HUES6 (cell line): ENCODE measurements at regions not wholly inside any gene's neighbourhood (a gene's known extent, or its start where the extent isn't known, plus 50 kb on each side); places are given as distances from the start of the nearest gene placed in this dataset.

Source experiments
- H3K27ac ChIP-seq: 2 replicates; pipeline ENCODE4 v1.7.0; 2013; ENCODE audit warnings: low read depth, mild to moderate bottlenecking, low read length, inconsistent platforms
- H3K27me3 ChIP-seq: 2 replicates; pipeline ENCODE4 v1.6.1; 2013; ENCODE audit warnings: low read length; ENCODE audit not compliant: control insufficient read depth, insufficient read depth
- H3K36me3 ChIP-seq: 2 replicates; pipeline ENCODE4 v1.6.1; 2013; ENCODE audit warnings: low read length; ENCODE audit not compliant: control insufficient read depth, insufficient read depth
- H3K4me1 ChIP-seq: 2 replicates; pipeline ENCODE4 v1.6.1; 2013; ENCODE audit warnings: low read length; ENCODE audit not compliant: control insufficient read depth, insufficient read depth
- H3K4me3 ChIP-seq: 2 replicates; pipeline ENCODE4 v1.5.1; 2013; ENCODE audit warnings: low read depth, low read length
- H3K9ac ChIP-seq: one replicate; pipeline ENCODE4 v1.6.1; 2013; ENCODE audit warnings: mild to moderate bottlenecking, low read length
- H3K9me3 ChIP-seq: 2 replicates; pipeline ENCODE4 v1.6.1; 2013; ENCODE audit warnings: low read depth, low read length; ENCODE audit not compliant: control insufficient read depth, insufficient read depth

GRCh38 chr13:73622381-73622780 lies 511.8 kb downstream of the KLF12 start:
- no peaks in the 10 kb centered on the region for H3K36me3 ChIP-seq
- no peaks in the 10 kb centered on the region for H3K9me3 ChIP-seq
- H3K4me1 ChIP-seq = peaks cover 8% of the 10 kb centered on the region
- H3K4me3 ChIP-seq = no peak overlapping the region
- no peak overlapping the region for H3K27ac ChIP-seq
- no peaks in the 10 kb centered on the region for H3K27me3 ChIP-seq
- H3K9ac ChIP-seq = no peak overlapping the region

GRCh38 chr13:73618275-73618865 lies 515.8 kb downstream of the KLF12 start:
- no peaks in the 10 kb centered on the region for H3K27me3 ChIP-seq
- H3K9ac ChIP-seq = no peak overlapping the region
- H3K36me3 ChIP-seq = no peaks in the 10 kb centered on the region
- no peak overlapping the region for H3K27ac ChIP-seq
- H3K4me1 ChIP-seq = peaks cover 8% of the 10 kb centered on the region
- H3K4me3 ChIP-seq = no peak overlapping the region
- H3K9me3 ChIP-seq = no peaks in the 10 kb centered on the region

- H3K4me3 ChIP-seq = no peak overlapping the region
- H3K36me3 ChIP-seq = no peaks in the 10 kb centered on the region
- H3K27me3 ChIP-seq = no peaks in the 10 kb centered on the region
- no peaks in the 10 kb centered on the region for H3K9me3 ChIP-seq
- H3K27ac ChIP-seq = no peak overlapping the region
- peaks cover 8% of the 10 kb centered on the region for H3K4me1 ChIP-seq
- no peak overlapping the region for H3K9ac ChIP-seq
Measured at GRCh38 chr13:73616861-73617260, 517.3 kb downstream of the KLF12 start.

- peaks cover 5% of the 10 kb centered on the region; the same call in 1 of the 2 replicates for H3K4me1 ChIP-seq
- no peaks in the 10 kb centered on the region for H3K27me3 ChIP-seq
- no peak overlapping the region for H3K9ac ChIP-seq
- H3K36me3 ChIP-seq = no peaks in the 10 kb centered on the region
- no peak overlapping the region for H3K4me3 ChIP-seq
- H3K27ac ChIP-seq = no peak overlapping the region
- no peaks in the 10 kb centered on the region for H3K9me3 ChIP-seq
Measured at GRCh38 chr13:73610799-73611592, 523.2 kb downstream of the KLF12 start.

GRCh38 chr13:73608711-73609485 lies 525.3 kb downstream of the KLF12 start:
- H3K9me3 ChIP-seq = peaks cover 2% of the 10 kb centered on the region; the same call in 1 of the 2 replicates
- no peaks in the 10 kb centered on the region for H3K27me3 ChIP-seq
- H3K36me3 ChIP-seq = no peaks in the 10 kb centered on the region
- H3K4me1 ChIP-seq = peaks cover 5% of the 10 kb centered on the region; the same call in 1 of the 2 replicates
- H3K27ac ChIP-seq = no peak overlapping the region
- H3K4me3 ChIP-seq = no peak overlapping the region
- H3K9ac ChIP-seq = no peak overlapping the region

- no peak overlapping the region for H3K27ac ChIP-seq
- H3K27me3 ChIP-seq = no peaks in the 10 kb centered on the region
- H3K9me3 ChIP-seq = peaks cover 3% of the 10 kb centered on the region; the same call in 1 of the 2 replicates
- no peak overlapping the region for H3K4me3 ChIP-seq
- no peak overlapping the region for H3K9ac ChIP-seq
- peaks cover 5% of the 10 kb centered on the region; the same call in 1 of the 2 replicates for H3K4me1 ChIP-seq
- no peaks in the 10 kb centered on the region for H3K36me3 ChIP-seq
Measured at GRCh38 chr13:73608157-73608516, 526.1 kb downstream of the KLF12 start.

- peaks cover 5% of the 10 kb centered on the region; the same call in 1 of the 2 replicates for H3K4me1 ChIP-seq
- no peaks in the 10 kb centered on the region for H3K27me3 ChIP-seq
- no peak overlapping the region for H3K4me3 ChIP-seq
- H3K36me3 ChIP-seq = no peaks in the 10 kb centered on the region
- no peak overlapping the region for H3K27ac ChIP-seq
- H3K9ac ChIP-seq = no peak overlapping the region
- peaks cover 3% of the 10 kb centered on the region; the same call in 1 of the 2 replicates for H3K9me3 ChIP-seq
Measured at GRCh38 chr13:73607489-73608156, 526.6 kb downstream of the KLF12 start.

GRCh38 chr13:73603646-73604045 lies 530.6 kb downstream of the KLF12 start:
- H3K9ac ChIP-seq = no peak overlapping the region
- no peaks in the 10 kb centered on the region for H3K27me3 ChIP-seq
- peaks cover 5% of the 10 kb centered on the region; the same call in 1 of the 2 replicates for H3K4me1 ChIP-seq
- no peaks in the 10 kb centered on the region for H3K36me3 ChIP-seq
- no peak overlapping the region for H3K27ac ChIP-seq
- H3K9me3 ChIP-seq = peaks cover 3% of the 10 kb centered on the region; the same call in 1 of the 2 replicates
- no peak overlapping the region for H3K4me3 ChIP-seq

GRCh38 chr13:73602295-73602694 lies 531.9 kb downstream of the KLF12 start:
- no peaks in the 10 kb centered on the region for H3K27me3 ChIP-seq
- no peaks in the 10 kb centered on the region for H3K4me1 ChIP-seq
- H3K9ac ChIP-seq = no peak overlapping the region
- no peak overlapping the region for H3K27ac ChIP-seq
- no peak overlapping the region for H3K4me3 ChIP-seq
- no peaks in the 10 kb centered on the region for H3K36me3 ChIP-seq
- H3K9me3 ChIP-seq = peaks cover 3% of the 10 kb centered on the region; the same call in 1 of the 2 replicates

- H3K27ac ChIP-seq = no peak overlapping the region
- H3K9ac ChIP-seq = no peak overlapping the region
- H3K4me1 ChIP-seq = no peaks in the 10 kb centered on the region
- no peaks in the 10 kb centered on the region for H3K36me3 ChIP-seq
- H3K27me3 ChIP-seq = no peaks in the 10 kb centered on the region
- H3K4me3 ChIP-seq = no peak overlapping the region
- H3K9me3 ChIP-seq = peaks cover 3% of the 10 kb centered on the region; the same call in 1 of the 2 replicates
Measured at GRCh38 chr13:73601708-73602107, 532.5 kb downstream of the KLF12 start.
